Inflammatory macrophage treated with lipopolysaccharide for 4 hours (primary cell): ENCODE measurements at regions not wholly inside any gene's neighbourhood (a gene's known extent, or its start where the extent isn't known, plus 50 kb on each side); places are given as distances from the start of the nearest gene placed in this dataset.
"Not testable (repeated sequence)": the region's sequence is repeated elsewhere in the genome, so short reads cannot be mapped to it uniquely, and the experiment has no call there.

ENCODE experiments used
- DNase-seq: peaks from one replicate; pipeline ENCODE4 v3.0.0-alpha.2; 2020

DNA sequence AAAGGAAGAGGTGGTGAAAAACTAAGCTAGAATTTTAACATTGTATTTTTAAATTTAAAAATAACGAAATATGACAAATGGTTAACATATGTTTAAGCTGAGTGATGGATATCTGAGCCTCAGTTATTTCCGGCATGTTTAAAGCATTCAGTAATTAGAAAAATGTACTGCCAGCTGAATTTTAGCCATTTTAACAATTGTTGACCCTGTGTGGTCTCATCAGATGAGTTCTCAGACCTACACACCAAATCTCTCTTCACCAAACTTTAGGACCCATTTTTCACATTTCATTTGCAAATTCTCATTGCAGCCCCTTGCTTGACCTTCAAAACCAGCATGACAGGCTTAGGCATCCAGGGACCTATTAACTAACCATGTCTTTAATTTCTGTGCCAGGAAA, 91.5 kb upstream of the RGPD4 start:
- DNase-seq, result no peak

GRCh38 chr2:107737756-107738155, 88.9 kb upstream of the RGPD4 start:
- no peak for DNase-seq

- DNase-seq, result no peak
Measured at GRCh38 chr2:107738266-107738665, 88.4 kb upstream of the RGPD4 start.

GRCh38 chr2:107740300-107740699, 86.4 kb upstream of the RGPD4 start:
- no peak for DNase-seq

DNA sequence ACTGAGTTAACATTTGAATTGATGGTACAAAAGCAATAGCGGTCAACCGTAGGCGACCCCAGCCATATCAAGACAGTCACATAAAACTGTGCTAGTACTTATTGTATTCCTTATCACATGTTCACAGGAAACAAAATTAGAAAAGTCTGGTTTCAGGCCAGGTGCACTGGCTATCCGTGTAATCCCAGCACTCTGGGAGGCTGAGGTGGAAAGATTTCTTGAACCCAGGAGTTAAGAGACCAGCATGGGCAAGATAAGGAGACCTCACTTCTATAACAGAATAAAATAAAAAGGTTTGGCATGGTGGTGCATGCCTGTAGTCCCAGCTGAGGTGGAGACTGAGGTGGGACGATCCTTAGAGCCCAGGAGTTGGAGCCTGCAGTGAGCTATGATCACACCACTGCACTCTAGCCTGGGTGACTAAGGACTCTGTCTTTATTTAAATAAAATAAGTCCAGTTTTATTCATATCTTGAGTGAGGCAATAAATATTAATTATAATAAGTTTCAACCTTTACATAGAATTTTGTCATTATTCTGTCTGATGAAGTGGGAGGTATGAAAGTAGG, 84.1 kb upstream of the RGPD4 start:
- DNase-seq, result no peak

GRCh38 chr2:107743274-107743673, 83.4 kb upstream of the RGPD4 start:
- no peak for DNase-seq

DNA sequence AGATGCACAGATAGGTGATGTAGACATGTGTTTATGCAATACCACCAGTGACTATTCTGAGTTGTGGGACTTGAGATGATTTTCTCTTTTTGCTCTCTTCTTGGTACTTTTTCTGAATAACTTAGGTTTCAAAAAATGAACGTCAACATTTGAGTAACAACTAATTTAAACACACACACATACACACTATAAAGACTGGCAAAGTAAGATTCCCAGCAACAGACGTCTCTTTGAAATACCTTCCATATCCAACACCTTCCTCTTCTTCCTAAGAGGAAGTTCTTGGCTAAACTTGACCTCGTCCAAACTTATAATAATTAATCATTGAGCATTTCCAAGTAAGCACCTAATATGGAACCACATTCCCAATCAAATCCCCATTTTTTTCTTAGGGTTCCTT, 81.6 kb upstream of the RGPD4 start:
- no peak for DNase-seq

- DNase-seq, result not testable (repeated sequence)
Measured at GRCh38 chr2:107746552-107747198, 80.0 kb upstream of the RGPD4 start.

DNA sequence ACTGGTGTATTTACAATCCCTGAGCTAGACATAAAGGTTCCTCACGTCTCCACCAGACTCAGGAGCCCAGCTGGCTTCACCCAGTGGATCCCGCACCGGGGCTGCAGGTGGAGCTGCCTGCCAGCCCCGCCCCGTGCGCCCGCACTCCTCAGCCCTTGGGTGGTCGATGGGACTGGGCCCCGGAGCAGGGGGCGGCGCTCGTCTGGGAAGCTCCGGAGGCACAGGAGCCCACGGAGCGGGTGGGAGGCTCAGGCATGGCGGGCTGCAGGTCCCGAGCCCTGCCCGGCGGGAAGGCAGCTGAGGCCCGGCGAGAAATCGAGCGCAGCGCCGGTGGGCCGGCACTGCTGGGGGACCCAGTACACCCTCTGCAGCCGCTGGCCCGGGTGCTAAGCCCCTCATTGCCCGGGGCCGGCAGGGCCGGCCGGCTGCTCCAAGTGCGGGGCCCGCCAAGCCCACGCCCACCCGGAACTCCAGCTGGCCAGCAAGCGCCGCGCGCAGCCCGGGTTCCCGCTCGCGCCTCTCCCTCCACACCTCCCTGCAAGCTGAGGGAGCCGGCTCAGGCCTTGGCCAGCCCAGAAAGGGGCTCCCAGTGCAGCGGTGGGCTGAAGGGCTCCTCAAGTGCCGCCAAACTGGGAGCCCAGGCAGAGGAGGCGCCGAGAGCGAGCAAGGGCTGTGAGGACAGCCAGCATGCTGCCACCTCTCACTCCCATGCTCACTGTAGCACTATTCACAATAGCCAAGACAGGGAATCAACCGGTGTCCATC, 79.3 kb upstream of the RGPD4 start:
- not testable (repeated sequence) for DNase-seq

DNA sequence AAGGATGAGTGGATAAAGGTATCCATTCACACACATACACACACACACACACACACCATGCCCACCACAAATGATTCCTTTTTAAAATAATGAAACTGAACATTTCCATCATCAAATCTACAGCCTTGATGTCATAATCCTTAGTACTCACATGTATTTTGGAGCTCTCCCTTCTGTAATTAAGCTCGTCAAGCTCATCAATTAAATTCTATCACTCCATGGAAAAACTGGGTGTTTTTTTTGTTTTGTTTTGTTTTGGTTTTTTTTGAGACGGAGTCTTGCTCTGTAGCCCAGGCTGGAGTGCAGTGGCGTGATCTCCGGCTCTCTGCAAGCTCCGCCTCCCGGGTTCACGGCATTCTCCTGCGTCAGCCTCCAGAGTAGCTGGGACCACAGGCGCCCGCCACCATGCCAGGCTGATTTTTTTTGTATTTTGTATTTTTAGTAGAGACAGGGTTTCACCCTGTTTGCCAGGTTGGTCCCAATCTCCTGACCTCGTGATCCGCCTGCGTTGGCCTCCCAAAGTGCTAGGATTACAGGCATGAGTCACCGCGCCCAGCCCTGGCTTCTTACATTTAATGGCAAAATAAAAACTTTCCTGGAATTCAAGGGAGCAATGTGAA, 78.6 kb upstream of the RGPD4 start:
- no peak for DNase-seq

GRCh38 chr2:107751936-107752335, 74.8 kb upstream of the RGPD4 start:
- no peak for DNase-seq

DNA sequence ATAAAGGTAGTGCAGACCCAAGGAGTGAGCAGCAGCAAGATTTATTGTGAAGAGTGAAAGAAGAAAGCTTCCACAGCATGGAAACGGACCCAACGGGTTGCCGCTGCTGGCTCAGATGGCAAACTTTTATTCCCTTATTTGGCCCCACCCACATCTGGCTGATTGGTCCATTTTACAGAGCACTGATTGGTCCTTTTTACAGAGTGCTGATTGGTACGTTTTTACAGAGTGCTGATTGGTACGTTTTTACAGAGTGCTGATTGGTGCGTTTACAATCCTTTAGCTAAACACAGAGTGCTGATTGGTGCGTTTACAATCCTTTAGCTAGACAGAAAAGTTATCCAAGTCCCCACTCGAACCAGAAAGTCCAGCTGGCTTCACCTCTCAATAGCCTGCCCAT, 72.9 kb upstream of the RGPD4 start:
- DNase-seq, result not testable (repeated sequence)

DNA sequence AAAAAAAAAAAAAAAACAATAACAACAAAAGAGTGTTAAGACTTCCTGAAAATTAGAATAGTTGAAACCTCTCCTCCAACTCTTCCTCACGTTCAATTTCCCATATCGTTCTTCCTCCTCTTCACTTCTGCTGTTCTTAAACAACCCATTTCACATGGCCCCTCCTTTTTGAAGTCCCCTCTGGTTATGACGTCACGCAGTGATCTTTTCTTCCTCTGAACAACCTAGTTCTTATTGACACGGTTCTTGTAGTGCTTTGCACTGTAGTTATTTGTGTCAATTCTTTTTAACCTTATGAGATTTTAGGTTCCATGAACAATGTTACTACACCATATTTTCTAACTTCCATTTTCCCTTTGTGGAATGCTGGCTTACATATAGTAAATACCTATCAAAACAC, 69.5 kb upstream of the RGPD4 start:
- no peak for DNase-seq

DNA sequence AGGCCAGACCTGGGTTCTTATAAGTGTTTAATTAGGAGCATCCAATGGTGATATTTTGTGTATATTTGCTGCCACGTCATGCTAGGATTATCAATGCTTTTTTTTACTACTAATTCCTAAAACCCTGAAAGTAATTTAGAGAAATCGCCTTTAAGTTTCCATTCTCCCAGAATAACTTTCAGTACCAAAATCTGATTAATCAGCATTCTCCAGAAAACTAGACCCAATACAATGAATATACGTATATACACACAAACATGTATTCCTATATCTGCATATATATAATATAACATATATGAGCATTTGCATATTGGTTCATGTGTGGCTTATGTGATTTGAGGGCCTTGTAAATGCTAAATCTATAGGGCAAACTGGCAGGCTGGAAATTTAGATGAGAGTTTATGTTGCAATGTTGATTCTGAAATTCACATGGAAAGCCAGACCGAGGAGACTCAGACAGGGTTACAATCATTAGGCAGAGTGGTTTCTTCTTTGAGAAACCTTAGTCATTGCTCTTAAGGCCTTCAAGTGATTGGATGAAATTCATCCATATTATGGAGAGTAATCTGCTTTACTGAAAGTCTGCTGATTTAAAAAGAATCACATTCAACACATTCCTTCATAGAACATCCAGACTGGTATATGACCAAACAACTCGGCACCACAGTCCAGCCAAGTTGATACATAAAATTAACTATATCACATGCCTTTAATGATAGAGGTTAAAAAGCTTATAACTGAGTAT, 65.9 kb upstream of the RGPD4 start:
- DNase-seq, result no peak

- no peak for DNase-seq
Measured at GRCh38 chr2:107772353-107772752, 54.3 kb upstream of the RGPD4 start.

GRCh38 chr2:107775211-107775610, 51.5 kb upstream of the RGPD4 start:
- DNase-seq, result no peak

DNA sequence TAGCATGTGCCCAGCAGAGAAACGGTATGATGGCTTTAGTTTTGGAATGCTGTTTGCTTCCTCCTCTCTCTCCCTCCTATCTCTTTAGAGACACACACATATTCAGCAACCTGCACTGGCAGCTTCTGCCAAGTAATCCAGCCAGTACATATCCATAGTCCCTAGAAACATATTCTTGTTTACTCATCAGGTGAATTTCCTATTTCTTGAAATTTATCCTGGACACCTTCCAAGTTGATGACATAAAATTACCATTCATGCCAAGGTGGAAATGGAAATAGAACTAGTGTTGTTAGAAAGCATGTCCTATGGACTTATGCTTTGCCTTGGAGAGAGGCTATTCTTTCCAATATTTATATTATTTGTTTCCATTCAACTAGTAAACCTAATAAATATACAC, 50.9 kb upstream of the RGPD4 start:
- no peak for DNase-seq

DNA sequence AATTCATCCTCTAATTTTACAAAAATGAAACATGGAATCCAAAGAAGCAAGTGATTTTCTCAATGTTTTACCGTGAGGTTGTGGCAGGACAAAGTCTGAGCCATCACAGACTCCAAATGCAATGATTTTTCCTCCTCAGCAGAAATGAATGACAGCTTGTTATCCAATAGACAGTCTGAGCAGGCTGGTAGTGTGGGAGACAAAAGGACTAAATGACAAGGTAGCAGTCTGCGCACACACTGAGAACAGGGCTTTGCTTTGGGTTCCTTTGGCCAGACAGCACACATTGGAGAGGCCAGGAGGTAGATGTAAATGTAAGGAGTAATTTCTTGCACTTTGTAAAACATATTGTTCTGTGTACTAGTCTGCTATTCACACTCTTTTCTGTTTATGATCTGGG, 50.3 kb upstream of the RGPD4 start:
- no peak for DNase-seq
